Left lobe of liver (tissue), 2 donors: ENCODE measurements at regions not wholly inside any gene's neighbourhood (a gene's known extent, or its start where the extent isn't known, plus 50 kb on each side); places are given as distances from the start of the nearest gene placed in this dataset.
A peak's percentile ranks its signal among the peaks of the same experiment; 100 is the strongest.
"Not testable (repeated sequence)": the region's sequence is repeated elsewhere in the genome, so short reads cannot be mapped to it uniquely, and the experiment has no call there.

Experiments used
- ATAC-seq: fragments of 200-7000 bp; cut with Tn5 transposase; one replicate; pipeline ENCODE4 v1.9.1; 2020; ENCODE audit warnings: mild to moderate bottlenecking, moderate library complexity
- DNase-seq: peaks from one replicate; pipeline ENCODE4 v3.0.0-alpha.2; 2020; ENCODE audit warnings: low spot score
- donor health status: DM: no; HTN: no; CAD: no; lungs with moderate emphysema.
- donor health status: DM: no; HTN: yes; CAD: no.

DNA sequence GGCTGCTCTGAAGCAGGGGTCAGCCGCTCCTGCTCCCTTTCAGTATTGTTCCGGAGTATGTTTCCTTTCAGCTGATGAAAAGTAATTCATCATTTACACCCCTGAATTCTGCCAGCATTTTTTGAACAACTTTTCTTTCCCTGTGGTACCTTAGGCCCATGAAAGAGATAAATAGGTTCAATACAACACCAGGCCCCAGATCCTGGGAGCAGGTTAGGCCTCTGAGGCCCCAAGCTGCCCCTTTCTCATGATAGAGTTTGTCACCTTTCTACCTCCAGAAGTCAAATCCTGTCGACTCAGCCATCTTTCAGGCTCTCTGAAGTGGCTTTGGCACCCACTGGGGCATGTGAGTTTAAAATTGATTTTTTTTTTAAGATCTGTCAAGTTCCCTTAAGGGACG, 1415.1 kb upstream of the ZEB2 start:
- no peak for ATAC-seq
- no peak for DNase-seq

DNA sequence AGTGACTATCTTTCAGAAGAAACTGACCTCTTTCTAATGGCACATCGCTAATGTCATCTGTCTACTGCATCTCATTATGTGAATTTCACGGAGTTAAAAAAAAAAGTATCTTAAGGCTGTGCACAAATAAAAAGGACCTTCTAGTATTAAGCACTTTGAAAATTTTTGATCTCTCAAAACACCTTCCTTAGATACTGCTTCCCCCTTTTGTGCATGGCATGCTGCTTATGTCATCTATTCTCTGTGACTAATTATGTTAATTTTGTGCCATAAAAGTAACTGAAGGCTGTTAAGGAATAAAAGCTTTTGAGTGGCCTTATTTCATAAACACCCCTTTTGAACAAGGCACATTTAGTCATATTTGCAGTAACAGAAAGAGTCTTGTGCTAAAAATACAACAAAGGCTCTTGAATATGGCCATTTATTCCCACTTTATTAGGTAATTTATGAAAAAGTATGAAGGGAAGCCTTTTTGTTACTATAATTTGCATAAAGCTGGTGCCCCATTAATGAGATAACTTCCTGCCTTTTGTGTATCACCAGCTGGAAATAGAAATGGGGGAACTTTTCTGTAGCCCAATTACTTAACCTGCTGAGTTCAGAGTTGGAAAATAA, 1412.0 kb upstream of the ZEB2 start:
- DNase-seq (no peak), ATAC-seq (no peak)

DNA sequence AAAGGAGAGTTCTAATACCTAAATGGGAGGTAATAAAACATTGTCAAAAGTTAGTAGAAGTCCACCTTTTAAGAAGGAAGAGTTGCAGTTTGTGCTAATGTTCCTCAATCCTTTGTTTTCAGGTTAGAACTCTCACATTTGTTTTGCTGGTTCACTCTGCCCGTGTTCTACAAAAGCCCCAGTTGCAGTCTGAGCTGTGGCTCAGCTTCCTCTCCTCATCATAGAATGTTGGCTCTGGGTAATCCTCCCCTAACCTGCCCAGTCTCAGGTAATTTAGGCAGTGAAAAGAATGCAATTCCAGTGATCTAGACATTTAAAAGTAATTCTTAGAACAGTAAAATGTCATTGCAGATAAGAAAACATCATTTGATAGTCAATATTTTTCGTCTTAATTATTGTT, 1410.4 kb upstream of the ZEB2 start:
- no peak for DNase-seq
- no peak for ATAC-seq

DNA sequence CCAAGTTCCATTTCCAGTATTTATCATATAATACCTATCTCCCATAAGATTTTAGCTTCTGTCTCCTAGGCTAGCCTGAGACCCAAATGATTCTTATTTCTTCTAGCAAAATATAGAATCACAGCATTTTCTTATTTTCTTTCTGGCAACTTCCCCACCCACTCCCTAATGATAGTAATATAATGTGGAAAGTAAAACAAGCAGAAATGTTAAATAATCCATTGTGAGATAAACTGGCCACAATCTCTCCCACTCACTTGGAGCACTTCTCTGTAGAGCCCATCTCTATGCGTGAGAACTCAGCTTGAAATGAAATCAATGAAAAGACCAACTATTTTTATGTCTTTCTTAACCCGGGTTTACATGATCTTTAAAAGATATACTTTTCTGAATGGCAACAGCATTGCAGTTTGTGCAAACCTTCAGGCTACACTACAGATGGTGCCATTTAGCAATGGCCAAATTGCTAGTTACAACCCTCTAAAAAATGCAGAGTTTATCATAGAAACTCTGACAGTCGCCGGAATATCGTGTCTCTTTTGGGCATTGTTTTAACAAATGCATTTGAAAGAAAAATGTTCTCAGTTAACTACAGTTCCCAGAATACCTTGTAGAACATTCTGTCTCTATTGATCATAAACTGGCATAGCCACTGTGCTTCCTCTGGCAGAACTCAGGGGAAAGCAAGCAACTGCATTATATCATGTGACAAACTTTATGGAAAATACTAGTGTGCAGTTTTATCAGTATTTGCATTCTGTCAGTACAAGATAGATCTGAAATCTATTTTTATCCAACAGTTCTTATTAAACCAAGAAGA, 1407.4 kb upstream of the ZEB2 start:
- ATAC-seq: no peak
- no peak for DNase-seq

DNA sequence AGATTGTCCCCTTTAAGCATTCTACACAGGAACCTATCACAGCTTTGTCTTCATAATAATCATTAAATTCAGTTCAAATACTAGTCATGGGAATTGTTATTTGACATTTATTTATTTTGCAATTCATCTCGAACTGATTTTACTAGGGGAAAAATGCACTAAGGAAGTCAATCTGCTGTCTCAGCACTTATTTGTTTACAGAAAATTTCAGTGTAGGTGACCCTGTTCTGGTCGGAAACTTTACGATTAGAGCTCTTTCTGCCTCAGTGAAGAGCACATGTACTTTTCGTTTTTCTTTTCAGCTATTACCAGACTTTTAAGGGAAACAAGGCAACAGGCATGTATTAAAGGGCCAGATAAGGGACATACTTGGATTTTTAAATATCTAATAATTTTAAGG, 1405.7 kb upstream of the ZEB2 start:
- ATAC-seq (no peak), DNase-seq (no peak)

DNA sequence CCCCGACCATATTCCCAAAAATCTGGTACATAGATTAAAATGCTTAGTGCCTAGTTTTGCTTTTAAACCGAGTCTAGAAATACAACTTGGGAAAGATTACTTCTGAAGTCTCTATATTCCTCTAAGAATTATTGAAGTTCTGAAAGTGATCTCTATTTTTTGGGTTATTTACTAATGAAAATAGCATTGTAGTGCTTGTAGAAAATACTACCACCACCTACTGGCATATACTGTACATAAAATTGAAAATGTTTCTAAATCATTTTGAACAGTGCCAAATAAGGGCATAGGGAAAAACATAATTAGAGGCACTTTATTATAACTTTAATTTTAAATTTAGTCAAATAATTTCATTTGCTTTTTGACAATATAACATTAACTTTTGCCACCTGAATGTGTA, 1399.6 kb upstream of the ZEB2 start:
- DNase-seq (no peak), ATAC-seq (no peak)

DNA sequence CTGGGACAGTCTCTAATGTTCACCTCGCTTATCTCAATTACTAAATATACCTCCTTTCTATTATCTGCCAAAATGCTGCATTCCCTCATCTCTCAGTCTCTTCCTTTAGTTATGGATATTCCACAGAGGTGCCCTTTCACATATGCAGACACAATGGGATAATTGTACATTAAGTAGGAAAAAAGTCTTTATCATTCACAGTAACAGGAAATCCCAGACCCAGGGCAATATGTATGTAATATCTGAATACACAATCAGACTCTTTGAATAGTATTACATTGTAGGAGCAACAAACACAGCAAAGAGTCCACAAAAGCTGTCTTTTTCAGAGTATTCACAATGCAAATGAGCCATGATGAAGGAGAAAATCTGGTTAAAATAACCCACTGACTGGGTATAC, 1399.0 kb upstream of the ZEB2 start:
- ATAC-seq (no peak), DNase-seq (no peak)

DNA sequence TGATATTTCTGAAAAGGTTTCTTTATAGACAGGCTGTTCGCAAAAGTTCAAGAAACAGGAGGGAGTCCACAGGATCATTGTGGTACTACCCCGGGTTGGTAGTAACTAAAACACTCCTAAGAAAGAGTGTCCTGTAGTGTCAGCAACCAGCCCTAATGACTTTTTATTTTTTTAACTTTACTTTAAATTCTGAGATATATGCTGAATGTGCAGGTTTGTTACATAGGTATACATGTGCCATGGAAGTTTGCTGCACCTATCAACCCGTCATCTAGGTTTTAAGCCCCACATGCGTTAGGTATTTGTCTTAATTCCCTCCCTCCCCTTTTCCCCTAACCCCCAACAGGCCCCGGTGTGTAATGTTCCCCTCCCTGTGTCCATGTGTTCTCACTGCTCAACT, 1396.9 kb upstream of the ZEB2 start:
- ATAC-seq (no peak), DNase-seq (no peak)

DNA sequence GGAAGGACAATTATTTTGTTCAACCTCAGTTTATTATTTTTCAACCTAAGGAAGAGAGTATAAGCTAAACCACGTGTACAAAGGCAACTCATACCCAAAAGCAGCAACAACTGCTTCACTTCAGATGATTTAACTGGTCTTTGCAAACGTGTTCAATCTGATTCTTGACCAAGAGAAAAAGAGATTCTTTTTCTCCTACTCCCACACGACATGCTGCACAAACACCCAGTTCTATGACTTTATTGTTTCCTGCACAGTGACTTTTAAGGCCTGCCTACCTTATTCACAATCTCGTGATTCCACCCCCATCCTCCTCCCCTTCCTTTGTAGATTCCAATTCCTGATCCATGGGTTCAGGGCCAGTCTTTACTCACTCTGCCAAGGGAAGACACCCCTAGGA, 1394.8 kb upstream of the ZEB2 start:
- DNase-seq: no peak
- ATAC-seq: no peak

DNA sequence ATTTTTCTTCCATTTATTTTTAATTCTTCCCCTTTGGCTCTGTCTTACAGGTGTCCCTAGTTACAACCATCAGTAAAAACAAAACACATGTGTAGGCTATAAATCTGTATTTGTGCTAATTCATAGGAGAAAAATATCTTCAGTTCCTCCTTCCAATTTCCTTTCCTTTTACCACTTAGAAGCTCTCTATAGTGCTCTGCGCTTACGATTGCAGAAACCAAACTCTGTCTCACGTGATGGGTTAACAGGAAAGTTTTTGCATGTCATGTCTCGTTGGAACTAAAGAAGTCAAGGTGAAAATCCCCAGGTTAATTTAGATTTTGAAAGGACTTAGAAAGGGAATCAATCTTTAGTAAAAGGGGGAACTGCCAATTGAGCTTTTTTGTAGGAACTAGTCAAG, 1390.5 kb upstream of the ZEB2 start:
- DNase-seq (no peak), ATAC-seq (no peak)

DNA sequence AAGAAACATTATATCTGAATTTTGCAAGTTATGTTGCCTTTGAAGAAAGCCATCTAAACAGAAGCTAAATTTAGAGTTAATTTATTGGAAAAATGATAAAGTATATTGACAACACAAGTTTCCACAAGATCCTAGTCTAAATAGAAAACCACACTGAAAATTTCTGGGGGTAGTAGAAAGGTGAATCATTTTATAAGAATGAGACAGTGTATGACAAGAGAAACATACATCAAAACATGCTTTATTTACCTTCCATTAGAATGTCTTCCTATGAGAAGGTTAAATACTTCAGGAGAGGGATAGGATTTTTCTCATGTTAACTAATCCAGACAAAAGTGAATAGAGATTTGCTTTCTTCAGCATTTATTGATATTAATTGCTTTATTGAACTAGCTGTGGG, 1389.8 kb upstream of the ZEB2 start:
- no peak for ATAC-seq
- DNase-seq: no peak

DNA sequence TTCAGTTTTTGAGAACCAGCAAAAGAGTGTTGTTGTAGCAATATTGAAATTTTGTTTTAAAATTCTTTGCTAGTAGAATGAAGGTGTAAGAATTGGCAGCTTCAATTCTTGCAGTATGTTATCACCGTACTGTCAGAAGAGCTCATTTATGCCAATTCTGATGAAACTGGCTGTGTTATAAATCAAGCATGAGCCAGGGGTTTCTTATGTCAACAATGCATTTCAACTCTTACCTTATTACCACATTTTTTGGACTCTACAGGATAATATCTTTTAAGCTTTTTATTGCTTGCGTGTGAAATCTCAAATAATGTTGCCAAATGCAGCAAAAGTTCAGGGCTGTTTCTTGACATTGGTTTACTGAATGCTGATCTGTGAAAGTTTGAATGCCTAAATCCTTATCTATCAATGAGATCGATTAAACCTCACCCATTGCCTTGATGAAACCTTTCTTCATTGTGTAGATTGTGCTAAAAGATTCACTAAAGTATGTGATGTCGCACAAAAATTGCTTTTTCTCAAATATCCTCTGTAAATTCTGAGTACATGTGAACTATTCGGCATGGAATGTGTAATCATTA, 1389.3 kb upstream of the ZEB2 start:
- peak; percentile 31 for ATAC-seq
- DNase-seq: no peak

DNA sequence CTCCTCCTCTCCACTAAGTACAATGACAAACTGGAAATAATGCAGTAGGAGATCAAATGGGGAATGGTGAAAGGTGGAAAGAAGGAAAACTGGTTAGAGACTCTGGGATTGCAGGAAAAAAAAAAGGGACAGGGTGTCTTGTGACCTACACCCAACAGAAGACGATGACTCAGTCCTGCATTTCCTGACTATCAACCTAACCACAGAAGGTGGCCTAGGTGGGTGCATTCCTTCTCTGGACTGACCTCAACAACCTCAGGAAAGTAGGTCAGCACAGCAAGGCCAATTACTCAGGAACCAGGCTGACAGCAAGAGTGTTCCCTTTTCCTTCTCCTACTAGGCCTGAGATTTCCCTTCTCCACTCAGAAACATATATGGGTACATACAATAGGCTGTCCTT, 1386.4 kb upstream of the ZEB2 start:
- ATAC-seq (no peak), DNase-seq (no peak)

DNA sequence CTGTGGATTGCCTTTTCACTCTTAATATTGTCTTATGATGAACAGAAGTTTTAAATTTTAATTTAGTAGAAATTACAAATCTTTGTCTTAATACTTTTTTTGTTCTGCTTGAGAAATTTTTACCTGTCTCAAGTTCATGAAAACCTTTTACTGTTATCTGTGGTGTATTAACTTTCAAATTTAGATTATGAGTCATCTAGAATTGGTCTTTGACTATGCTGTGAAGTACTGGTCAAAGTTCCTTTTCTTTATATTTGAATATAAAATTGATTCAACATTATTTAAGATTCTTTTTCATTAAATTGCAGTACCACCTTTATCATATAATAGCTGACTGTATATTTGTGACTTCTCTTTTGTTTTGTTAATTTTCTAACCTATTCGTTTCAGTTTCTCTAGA, 1385.5 kb upstream of the ZEB2 start:
- no peak for DNase-seq
- ATAC-seq: no peak

DNA sequence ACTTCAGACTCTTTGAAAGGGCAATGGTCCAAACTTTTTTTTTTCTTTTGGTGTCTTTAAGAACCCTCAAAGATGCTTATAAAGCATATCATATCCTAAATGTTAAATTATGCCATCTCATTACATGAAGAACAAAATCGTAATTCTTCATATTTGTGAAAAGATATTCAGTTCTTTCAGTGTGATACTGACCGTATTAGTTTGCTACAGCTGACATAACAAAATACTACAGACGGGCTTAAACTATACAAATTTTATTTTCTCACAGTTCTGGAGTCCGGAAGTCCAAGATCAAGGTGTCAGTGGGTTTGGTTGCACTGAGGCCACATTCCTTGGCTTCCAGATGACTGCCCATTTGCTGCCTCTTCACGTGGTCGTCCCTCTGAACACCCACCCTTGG, 1377.2 kb upstream of the ZEB2 start:
- DNase-seq (no peak), ATAC-seq (no peak)

DNA sequence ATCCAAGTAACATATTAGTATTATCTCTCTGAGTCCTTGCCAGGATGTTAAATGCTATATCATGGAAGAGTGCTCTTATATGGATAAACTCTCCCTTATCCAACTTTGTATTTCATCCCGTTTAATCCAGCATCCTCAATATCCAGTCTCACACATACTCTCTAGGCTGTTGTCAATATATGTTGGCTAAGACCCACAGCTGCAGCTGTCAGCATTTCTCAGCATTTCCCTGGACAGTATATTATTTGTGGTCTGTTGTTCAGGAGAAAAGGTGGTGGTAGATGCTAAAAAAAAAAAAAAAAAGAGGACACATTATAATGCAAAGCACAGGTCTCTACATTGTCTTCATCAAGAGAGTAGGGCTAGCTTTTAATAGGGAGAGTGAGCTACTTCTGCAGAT, 1368.0 kb upstream of the ZEB2 start:
- DNase-seq (no peak), ATAC-seq (no peak)

DNA sequence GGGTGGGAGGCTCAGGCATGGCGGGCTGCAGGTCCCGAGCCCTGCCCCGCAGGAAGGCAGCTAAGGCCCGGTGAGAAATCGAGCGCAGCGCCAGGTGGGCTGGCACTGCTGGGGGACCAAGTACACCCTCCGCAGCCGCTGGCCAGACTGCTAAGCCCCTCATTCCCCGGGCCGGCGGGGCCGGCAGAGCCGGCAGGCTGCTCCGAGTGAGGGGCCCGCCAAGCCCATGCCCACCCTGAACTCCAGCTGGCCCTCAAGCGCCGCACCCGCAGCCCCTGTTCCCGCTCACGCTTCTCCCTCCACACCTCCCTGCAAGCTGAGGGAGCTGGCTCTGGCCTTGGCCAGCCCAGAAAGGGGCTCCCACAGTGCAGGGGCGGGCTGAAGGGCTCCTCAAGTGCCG, 1361.1 kb upstream of the ZEB2 start:
- ATAC-seq, DNase-seq: not testable (repeated sequence)

DNA sequence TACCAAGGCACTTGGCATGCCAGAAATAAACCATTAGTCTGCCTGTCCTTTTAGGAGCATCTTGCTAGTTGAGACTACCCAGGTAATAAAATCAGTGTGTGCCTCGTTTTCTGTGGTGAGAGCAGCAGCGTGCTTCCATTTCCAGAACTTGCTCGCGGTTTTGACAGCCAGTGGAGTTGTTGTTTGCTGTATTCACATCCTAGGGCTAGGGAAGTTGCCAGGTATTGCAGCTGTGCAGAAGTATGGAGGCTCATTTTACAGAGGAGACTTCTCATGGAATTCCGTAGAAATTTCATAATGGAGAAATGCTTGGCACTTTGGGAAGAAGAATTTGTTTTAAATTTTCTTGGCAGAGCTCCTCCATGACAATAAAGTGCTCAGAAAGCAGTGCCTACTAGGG, 1355.1 kb upstream of the ZEB2 start:
- ATAC-seq (no peak), DNase-seq (no peak)

DNA sequence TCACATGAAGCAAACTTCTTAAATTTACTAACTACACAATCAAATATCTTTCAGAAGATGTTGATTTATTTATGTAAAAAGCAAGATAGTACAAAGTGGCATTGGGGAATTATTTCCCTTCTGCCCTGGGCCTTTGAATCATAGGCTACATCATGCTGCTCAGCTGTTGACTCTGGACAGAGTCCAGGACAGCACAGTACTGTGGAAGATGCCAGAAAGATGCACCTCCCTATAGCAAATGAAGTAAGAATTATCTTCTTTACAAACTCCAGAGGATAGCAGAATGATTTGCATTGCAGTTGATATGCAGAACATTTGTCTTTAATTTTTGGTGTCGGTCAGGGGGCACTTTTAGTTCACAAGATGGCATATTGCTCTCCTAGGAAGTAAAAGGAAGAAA, 1354.5 kb upstream of the ZEB2 start:
- DNase-seq (no peak), ATAC-seq (peak; percentile 43)

DNA sequence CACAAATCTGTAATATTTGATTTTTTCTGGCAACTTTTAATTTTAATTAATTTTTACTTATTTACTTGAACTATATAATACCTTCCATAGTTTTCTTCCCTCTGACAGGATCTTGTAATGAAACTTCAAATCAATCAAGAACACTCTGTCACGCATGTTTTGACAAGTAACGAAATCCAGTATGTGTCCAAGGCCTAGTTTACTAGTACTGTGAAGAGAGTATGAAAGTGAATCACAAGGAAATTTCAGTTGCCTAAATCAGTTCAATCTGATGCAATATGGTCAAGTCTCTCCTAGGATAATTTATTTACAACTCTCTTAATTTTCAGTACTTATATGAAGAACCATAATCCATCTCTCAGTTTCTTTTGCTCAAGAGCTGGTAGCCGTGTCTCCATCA, 1344.6 kb upstream of the ZEB2 start:
- no peak for ATAC-seq
- DNase-seq: no peak

DNA sequence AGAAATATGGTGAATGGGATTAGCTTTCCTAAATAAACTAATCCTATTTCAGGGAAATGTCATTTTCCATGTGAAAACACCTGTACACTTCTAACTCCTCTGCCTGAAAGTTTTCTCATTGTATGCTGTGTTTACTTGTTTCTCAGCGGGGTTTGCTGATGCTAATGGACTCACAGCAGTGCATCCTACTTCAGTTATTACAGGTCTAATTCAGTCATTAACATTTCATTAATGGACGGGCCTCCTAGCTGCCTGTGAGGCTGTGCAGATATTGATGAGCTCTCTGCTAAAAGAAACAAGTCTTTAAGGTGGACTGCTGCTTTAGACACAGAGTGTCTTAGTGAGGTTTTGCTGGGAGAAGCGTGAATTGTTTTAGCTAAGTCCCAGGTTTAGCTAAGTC, 1342.0 kb upstream of the ZEB2 start:
- ATAC-seq (no peak), DNase-seq (no peak)

DNA sequence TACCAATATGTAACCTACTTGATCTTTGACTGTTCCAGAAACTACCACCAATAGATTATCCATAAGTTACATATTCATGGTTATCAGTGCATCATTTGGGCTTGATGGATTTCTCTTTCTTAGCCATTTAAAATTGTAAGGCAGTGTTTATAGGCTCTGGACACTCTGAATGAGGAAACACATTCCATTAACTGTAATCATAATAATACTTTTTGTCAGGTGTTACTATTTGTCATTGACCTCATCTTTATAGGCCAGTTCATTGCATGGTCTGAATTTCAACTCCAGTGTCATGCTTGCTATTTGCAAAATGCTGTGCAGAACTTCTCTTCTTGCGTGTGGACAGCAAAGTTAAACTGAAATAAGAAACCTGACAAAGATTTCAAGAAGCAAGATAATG, 1340.2 kb upstream of the ZEB2 start:
- DNase-seq: no peak
- ATAC-seq: no peak

DNA sequence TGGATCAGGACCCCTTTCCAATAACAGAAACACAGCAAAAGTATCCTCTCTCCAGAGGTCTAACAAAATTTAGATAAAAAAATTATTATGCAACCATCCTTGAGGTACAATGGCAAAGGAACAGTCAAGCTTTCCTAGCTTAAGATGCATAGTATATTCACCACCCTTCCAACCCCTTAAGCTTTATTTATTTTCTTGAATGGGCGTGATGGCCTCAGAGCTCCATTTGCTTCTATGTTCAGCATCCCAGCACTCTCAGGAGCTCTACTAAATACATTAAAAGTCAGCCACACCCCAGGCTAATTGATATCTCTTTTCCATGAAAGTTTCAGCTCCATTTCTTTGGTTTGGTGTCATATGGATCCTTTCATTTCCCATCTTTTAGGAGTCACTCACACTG, 1335.2 kb upstream of the ZEB2 start:
- ATAC-seq (no peak), DNase-seq (no peak)
